ENCODE measurements at regions not wholly inside any gene's neighbourhood (a gene's known extent, or its start where the extent isn't known, plus 50 kb on each side); places are given as distances from the start of the nearest gene placed in this dataset.

DNA sequence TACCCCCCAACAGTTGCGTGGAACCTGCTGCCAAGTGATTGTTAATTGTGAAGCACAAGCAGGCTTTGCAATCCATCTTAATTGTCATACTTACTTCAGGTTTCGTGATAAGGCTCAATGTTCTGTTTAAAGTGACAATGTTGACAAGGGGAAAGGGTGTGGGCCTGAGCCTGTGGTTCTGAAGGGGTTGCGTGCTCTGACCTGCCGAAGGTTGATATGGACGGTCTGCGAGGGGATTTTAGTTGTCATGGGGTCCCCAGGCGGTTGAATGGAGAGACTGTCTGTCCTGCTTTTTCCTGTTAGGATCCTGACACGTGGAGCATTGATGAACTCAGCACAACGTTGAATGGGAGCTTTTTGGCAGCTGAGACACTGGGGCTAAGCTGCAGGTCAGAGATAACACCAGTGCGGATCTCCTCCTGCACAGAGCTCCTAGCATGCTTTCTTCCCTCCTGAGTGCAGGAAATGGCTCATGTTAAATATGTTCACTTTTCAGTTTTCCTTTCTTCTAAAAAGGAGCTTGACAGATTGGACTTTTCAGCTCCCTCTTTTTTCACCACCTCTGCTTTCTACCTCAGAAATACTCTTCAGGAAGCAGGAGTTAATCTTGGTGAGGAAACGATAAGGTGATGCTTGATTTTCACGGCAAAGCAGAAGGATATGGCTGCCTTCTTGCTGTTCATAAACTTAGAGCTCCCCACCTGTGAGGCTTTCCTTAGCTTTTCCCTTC is 62.9 kb upstream of the ZEB2 start:
- H3K4me1 Mint-ChIP-seq (ENCODE audit: low read depth), result peaks cover 13% of the 10 kb centered on the region
- H3K36me3 Mint-ChIP-seq, result no peaks in the 10 kb centered on the region
- no peak overlapping the region for H3K27ac Mint-ChIP-seq
- peaks cover 6% of the 10 kb centered on the region for H3K27me3 Mint-ChIP-seq
- peaks cover 3% of the 10 kb centered on the region for H3K9me3 Mint-ChIP-seq (ENCODE audit: low read depth)
- no peak overlapping the region for H3K4me3 Mint-ChIP-seq

DNA sequence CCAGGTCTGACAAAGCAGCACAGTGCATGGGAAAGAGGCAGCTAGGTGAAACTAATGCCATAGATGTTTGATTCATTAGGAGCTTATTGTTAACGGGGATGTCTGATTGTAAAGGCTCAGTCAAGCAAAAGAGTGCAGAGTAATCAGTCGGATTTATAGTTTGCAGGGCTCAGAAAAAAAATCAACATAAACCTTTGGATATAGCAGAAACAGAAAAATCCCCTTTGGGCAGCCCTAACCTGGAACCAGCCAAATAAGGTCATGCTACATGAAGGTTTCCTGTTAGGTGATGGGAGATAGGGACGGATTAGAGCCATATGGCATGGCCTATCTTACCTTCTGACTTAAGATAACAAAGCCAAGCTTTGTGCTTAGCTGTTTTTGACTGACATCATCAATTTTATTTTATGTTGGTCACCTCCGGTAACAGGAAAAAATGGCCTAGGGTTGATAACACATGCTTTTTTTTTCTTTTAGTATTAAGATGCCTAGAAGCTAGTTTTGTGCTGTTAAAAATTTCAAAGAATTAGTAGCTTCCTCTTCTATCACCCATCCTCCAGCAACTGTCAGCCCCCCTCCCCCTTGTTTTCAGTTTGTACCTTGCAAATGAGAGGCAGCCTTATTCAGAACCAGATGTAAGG is 60.7 kb upstream of the ZEB2 start:
- H3K27me3 Mint-ChIP-seq, result peaks cover 6% of the 10 kb centered on the region
- peaks cover 13% of the 10 kb centered on the region for H3K4me1 Mint-ChIP-seq (ENCODE audit: low read depth)
- H3K27ac Mint-ChIP-seq, result no peak overlapping the region
- no peaks in the 10 kb centered on the region for H3K36me3 Mint-ChIP-seq
- H3K9me3 Mint-ChIP-seq (ENCODE audit: low read depth), result peaks cover 2% of the 10 kb centered on the region
- no peak overlapping the region for H3K4me3 Mint-ChIP-seq

DNA sequence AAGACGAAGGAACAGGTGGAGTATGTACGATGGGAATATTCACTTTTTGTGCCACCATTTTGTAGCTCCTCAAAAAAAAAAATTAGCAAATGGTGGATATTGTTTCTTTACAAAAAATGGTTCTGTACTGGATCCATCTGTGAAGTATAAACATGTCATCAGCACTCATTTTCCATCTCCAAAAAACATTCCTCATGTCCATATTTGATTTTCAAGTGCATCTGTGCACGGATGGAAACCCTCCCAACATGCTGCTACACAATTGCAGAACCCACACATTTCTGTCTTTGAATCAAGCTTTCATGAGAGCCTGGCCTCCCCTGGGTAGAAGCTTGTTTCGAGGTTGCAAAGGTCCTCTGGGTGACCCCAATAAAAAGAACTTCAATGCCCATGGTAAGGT is 59.6 kb upstream of the ZEB2 start:
- peaks cover 3% of the 10 kb centered on the region for H3K27me3 Mint-ChIP-seq
- H3K9me3 Mint-ChIP-seq (ENCODE audit: low read depth), result no peaks in the 10 kb centered on the region
- no peak overlapping the region for H3K4me3 Mint-ChIP-seq
- H3K36me3 Mint-ChIP-seq, result no peaks in the 10 kb centered on the region
- H3K27ac Mint-ChIP-seq, result no peak overlapping the region
- peaks cover 13% of the 10 kb centered on the region for H3K4me1 Mint-ChIP-seq (ENCODE audit: low read depth)

DNA sequence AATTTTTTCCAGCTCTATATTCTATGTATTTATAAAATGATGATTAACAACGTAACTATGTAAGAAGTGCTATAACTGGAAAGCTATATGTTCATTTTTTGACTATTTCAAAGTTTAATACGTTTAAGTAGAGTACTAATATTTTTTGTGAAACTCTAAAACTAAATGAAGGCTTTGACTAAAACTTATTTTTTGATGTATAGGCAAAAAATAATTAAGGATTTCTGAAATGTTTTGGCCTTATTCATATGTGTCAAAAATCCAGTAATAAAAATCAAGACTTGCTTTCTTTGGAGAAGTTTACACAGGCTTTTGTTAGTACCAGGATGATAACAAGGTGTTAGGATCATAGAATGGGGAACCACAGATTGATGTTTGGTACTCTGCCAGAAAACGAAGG is 58.2 kb upstream of the ZEB2 start:
- no peaks in the 10 kb centered on the region for H3K36me3 Mint-ChIP-seq
- peaks cover 2% of the 10 kb centered on the region for H3K27me3 Mint-ChIP-seq
- no peaks in the 10 kb centered on the region for H3K9me3 Mint-ChIP-seq (ENCODE audit: low read depth)
- H3K4me1 Mint-ChIP-seq (ENCODE audit: low read depth), result peaks cover 3% of the 10 kb centered on the region
- no peak overlapping the region for H3K4me3 Mint-ChIP-seq
- no peak overlapping the region for H3K27ac Mint-ChIP-seq

DNA sequence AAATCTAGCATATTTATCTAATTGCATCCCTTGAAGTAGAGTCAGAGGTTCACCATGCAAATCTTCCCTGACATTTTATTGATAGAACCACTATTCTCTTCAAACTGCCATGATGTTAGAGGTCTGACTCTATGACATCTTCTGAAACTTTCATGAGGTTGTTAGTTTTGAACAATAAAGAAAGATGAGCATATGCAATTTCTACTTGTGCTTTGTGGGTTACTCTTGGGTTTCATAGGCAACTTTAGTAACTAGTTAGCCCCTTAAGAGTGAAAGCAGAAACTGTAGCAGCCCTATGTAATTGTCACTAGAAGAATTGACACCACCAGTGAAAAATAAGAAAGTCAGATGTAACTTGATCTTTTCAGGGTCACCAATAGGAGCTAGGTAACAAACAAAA is 53.1 kb upstream of the ZEB2 start:
- Mint-ChIP-seq H3K27ac (no peak overlapping the region), H3K4me3 (no peak overlapping the region), H3K9me3 (ENCODE audit: low read depth) (no peaks in the 10 kb centered on the region), H3K36me3 (no peaks in the 10 kb centered on the region), H3K27me3 (peaks cover 2% of the 10 kb centered on the region), H3K4me1 (ENCODE audit: low read depth) (no peaks in the 10 kb centered on the region)

DNA sequence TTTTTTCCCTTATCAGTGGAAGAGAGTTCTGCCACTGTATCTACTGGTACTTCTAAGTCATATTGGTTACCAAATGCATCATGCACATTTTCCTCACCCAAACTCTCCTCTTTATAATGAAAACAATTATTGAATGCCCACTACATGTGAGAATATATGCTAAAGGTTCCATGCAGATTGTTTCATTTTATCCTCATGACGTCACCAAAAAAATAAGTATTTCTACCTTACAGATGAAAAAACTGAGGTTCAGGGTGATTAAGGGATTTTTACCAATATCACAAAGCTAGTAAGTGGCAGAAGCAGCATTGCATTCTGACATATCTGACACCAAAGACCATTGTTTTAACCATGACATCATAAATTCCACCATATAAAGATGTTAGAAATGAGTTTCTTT is 51.9 kb upstream of the ZEB2 start:
- Mint-ChIP-seq H3K9me3 (ENCODE audit: low read depth) (no peaks in the 10 kb centered on the region), H3K27ac (no peak overlapping the region), H3K4me1 (ENCODE audit: low read depth) (no peaks in the 10 kb centered on the region), H3K36me3 (no peaks in the 10 kb centered on the region), H3K4me3 (no peak overlapping the region), H3K27me3 (peaks cover 2% of the 10 kb centered on the region)

DNA sequence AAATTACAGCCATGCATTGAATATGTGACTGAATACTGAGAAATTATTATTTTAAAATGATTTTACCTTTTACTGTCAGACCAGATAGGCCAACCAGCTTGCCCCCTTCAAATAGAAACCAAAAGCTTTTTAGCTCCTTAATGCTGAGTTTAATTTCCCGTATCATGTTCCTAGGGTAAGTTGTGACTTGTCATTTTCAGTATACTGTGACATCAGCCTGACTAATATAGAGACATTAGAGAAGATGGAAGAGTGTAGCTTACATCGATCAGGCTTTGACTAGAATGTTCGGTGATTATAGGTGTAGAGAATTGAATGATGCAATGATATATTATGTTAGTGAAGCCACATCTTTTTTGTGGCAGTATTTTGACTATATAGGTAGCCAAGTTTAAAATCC is 50.6 kb upstream of the ZEB2 start:
- no peaks in the 10 kb centered on the region for H3K9me3 Mint-ChIP-seq (ENCODE audit: low read depth)
- no peak overlapping the region for H3K27ac Mint-ChIP-seq
- no peaks in the 10 kb centered on the region for H3K4me1 Mint-ChIP-seq (ENCODE audit: low read depth)
- H3K4me3 Mint-ChIP-seq, result no peak overlapping the region
- no peaks in the 10 kb centered on the region for H3K36me3 Mint-ChIP-seq
- peaks cover 2% of the 10 kb centered on the region for H3K27me3 Mint-ChIP-seq

All from activated naive CD8-positive, alpha-beta T cell (primary cell).